ENCODE measurements at regions not wholly inside any gene's neighbourhood (a gene's known extent, or its start where the extent isn't known, plus 50 kb on each side); places are given as distances from the start of the nearest gene placed in this dataset.
"Not testable (repeated sequence)": the region's sequence is repeated elsewhere in the genome, so short reads cannot be mapped to it uniquely, and the experiment has no call there.

DNA sequence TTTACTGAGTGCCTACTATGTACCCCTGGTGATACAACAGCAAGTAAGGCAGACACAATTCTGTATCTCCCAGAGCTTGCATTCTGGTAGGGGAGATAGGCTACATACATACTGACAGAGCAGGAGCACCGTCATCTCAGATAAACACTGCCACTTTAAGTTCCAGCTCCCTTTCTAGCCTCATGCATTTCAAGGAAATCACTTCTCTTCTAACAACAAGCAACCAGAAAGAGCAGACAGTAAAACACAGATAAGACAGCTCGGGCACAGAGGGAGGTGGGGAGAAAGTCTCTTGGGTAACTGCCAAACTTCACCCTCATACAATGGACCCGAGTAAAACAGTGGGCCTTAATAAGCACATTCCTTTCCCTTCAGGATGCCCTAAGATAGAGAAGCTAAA is 169.6 kb downstream of the UTP18 start:
- not testable (repeated sequence) for TF ChIP-seq POLR2A (IDR thresholded peaks at IDR 0.05; ENCODE audit: low read depth, low read length); POLR2AphosphoS5 (IDR thresholded peaks at IDR 0.05; ENCODE audit: low read depth, low read length); PAX5 (IDR thresholded peaks at IDR 0.05; ENCODE audit: insufficient read depth, low read length, severe bottlenecking)

Data from GM12891 (cell line).